Neural progenitor cell (in vitro differentiated cells): ENCODE measurements at regions not wholly inside any gene's neighbourhood (a gene's known extent, or its start where the extent isn't known, plus 50 kb on each side); places are given as distances from the start of the nearest gene placed in this dataset.

Experiments
- DNase-seq: peaks from one replicate; pipeline ENCODE4 v3.0.0-alpha.2; 2016; ENCODE audit warnings: low spot score
- H2AFZ ChIP-seq: fragments of 200-600 bp; sonication (generic); replicated peaks from 2 replicates; pipeline ENCODE4 v1.6.1; 2016; ENCODE audit warnings: antibody characterized with exemption
- H3F3A ChIP-seq: fragments of 200-600 bp; sonication (generic); 2 replicates; pipeline ENCODE4 v1.6.1; 2016; ENCODE audit warnings: antibody characterized with exemption, low read depth
- H3K27ac ChIP-seq: fragments of 200-600 bp; sonication (generic); 2 replicates; pipeline ENCODE4 v1.5.1; 2016; ENCODE audit warnings: mild to moderate bottlenecking
- H3K27me3 ChIP-seq: fragments of 200-600 bp; sonication (generic); 2 replicates; pipeline ENCODE4 v1.6.1; 2016; ENCODE audit warnings: mild to moderate bottlenecking, moderate library complexity
- H3K36me3 ChIP-seq: fragments of 200-600 bp; sonication (generic); 2 replicates; pipeline ENCODE4 v1.5.1; 2016
- H3K4me1 ChIP-seq: fragments of 200-600 bp; sonication (generic); 2 replicates; pipeline ENCODE4 v1.6.1; 2016; ENCODE audit warnings: mixed run types
- H3K4me2 ChIP-seq: fragments of 200-600 bp; sonication (generic); 2 replicates; pipeline ENCODE4 v1.6.1; 2016
- H3K4me3 ChIP-seq: fragments of 200-600 bp; sonication (generic); 2 replicates; pipeline ENCODE4 v1.5.1; 2016
- H3K79me2 ChIP-seq: fragments of 200-600 bp; sonication (generic); 2 replicates; pipeline ENCODE4 v1.6.1; 2016; ENCODE audit warnings: low read depth
- H3K9ac ChIP-seq: fragments of 200-600 bp; sonication (generic); 2 replicates; pipeline ENCODE4 v1.6.1; 2016
- H3K9me3 ChIP-seq: fragments of 200-600 bp; sonication (generic); 2 replicates; pipeline ENCODE4 v1.5.1; 2016; ENCODE audit warnings: low read depth
- H4K20me1 ChIP-seq: fragments of 200-600 bp; sonication (generic); 2 replicates; pipeline ENCODE4 v1.6.1; 2016; ENCODE audit warnings: low read depth
- H3K27ac Mint-ChIP-seq: 3 replicates; pipeline ENCODE4 v1.8.0; 2021; ENCODE audit warnings: mixed read lengths
- H3K27me3 Mint-ChIP-seq: 2 replicates; pipeline ENCODE4 v1.8.0; 2022; ENCODE audit warnings: low read depth, mild to moderate bottlenecking, inconsistent platforms, moderate library complexity, mixed read lengths; ENCODE audit not compliant: insufficient read depth
- H3K36me3 Mint-ChIP-seq: 3 replicates; pipeline ENCODE4 v1.8.0; 2021; ENCODE audit warnings: mixed read lengths
- H3K4me1 Mint-ChIP-seq: 3 replicates; pipeline ENCODE4 v1.8.0; 2021; ENCODE audit warnings: mixed read lengths
- H3K4me3 Mint-ChIP-seq: 3 replicates; pipeline ENCODE4 v1.8.0; 2021; ENCODE audit warnings: mild to moderate bottlenecking, moderate library complexity, mixed read lengths
- H3K9me3 Mint-ChIP-seq: 3 replicates; pipeline ENCODE4 v1.8.0; 2020; ENCODE audit warnings: mixed read lengths
- CTCF ChIP-seq: fragments of 200-600 bp; sonication (generic); IDR thresholded peaks from 2 replicates; pipeline ENCODE4 v1.5.1; 2017; ENCODE audit warnings: antibody characterized with exemption, mild to moderate bottlenecking
- EZH2 ChIP-seq: fragments of 200-600 bp; sonication (generic); IDR thresholded peaks from 2 replicates; pipeline ENCODE4 v1.6.1; 2017; ENCODE audit warnings: antibody characterized with exemption, mild to moderate bottlenecking, moderate library complexity
- EZH2phosphoT487 ChIP-seq: fragments of 200-600 bp; sonication (generic); IDR thresholded peaks from 2 replicates; pipeline ENCODE4 v1.6.1; 2017; ENCODE audit warnings: antibody characterized with exemption

- Histone ChIP-seq H3K9me3 (no peaks in the 10 kb centered on the region), H3K36me3 (no peaks in the 10 kb centered on the region), H3K79me2 (no peaks in the 10 kb centered on the region), H4K20me1 (no peaks in the 10 kb centered on the region), H3K9ac (no peak overlapping the region), H3K4me3 (no peak overlapping the region), H2AFZ (no peak overlapping the region), H3K27me3 (no peaks in the 10 kb centered on the region), H3K4me1 (peaks cover 8% of the 10 kb centered on the region), H3K27ac (no peak overlapping the region), H3F3A (no peaks in the 10 kb centered on the region), H3K4me2 (no peak overlapping the region)
- H3K4me3 Mint-ChIP-seq = no peak overlapping the region
- TF ChIP-seq CTCF (no peak), EZH2phosphoT487 (no peak), EZH2 (no peak)
- H3K27me3 Mint-ChIP-seq = no peaks in the 10 kb centered on the region
- DNase-seq = no peak
- no peak overlapping the region for H3K27ac Mint-ChIP-seq
- H3K9me3 Mint-ChIP-seq = no peaks in the 10 kb centered on the region
- no peaks in the 10 kb centered on the region for H3K4me1 Mint-ChIP-seq
- no peaks in the 10 kb centered on the region for H3K36me3 Mint-ChIP-seq
Measured at GRCh38 chr2:167769020-167769419, 478.4 kb downstream of the STK39 start.

GRCh38 chr2:167767830-167768229, 479.6 kb downstream of the STK39 start:
- Histone ChIP-seq H3K4me3 (no peak overlapping the region), H3K4me2 (no peak overlapping the region), H3K9me3 (no peaks in the 10 kb centered on the region), H3K79me2 (no peaks in the 10 kb centered on the region), H2AFZ (no peak overlapping the region), H3K27me3 (no peaks in the 10 kb centered on the region), H4K20me1 (no peaks in the 10 kb centered on the region), H3K4me1 (peaks cover 8% of the 10 kb centered on the region), H3K36me3 (no peaks in the 10 kb centered on the region), H3F3A (no peaks in the 10 kb centered on the region), H3K9ac (no peak overlapping the region), H3K27ac (no peak overlapping the region)
- H3K36me3 Mint-ChIP-seq = no peaks in the 10 kb centered on the region
- no peak for TF ChIP-seq EZH2
- TF ChIP-seq EZH2phosphoT487 = no peak
- no peak for TF ChIP-seq CTCF
- H3K27me3 Mint-ChIP-seq = no peaks in the 10 kb centered on the region
- no peak overlapping the region for H3K27ac Mint-ChIP-seq
- H3K4me3 Mint-ChIP-seq = no peak overlapping the region
- no peaks in the 10 kb centered on the region for H3K4me1 Mint-ChIP-seq
- H3K9me3 Mint-ChIP-seq = no peaks in the 10 kb centered on the region
- DNase-seq = peak; percentile 56

GRCh38 chr2:167764772-167765341, 482.5 kb downstream of the STK39 start:
- no peaks in the 10 kb centered on the region for H4K20me1 ChIP-seq

More at GRCh38 chr2:167764772-167765341, 482.5 kb downstream of the STK39 start:
- H3K36me3 Mint-ChIP-seq = no peaks in the 10 kb centered on the region
- no peak overlapping the region for H3K27ac Mint-ChIP-seq
- no peaks in the 10 kb centered on the region for H3K27me3 Mint-ChIP-seq
- Histone ChIP-seq H3K27ac (no peak overlapping the region), H3K4me1 (peaks cover 8% of the 10 kb centered on the region), H3K79me2 (no peaks in the 10 kb centered on the region), H2AFZ (no peak overlapping the region), H3K9ac (no peak overlapping the region), H3K4me3 (no peak overlapping the region), H3F3A (no peaks in the 10 kb centered on the region), H3K27me3 (no peaks in the 10 kb centered on the region), H3K4me2 (no peak overlapping the region), H3K36me3 (no peaks in the 10 kb centered on the region), H3K9me3 (no peaks in the 10 kb centered on the region)
- TF ChIP-seq CTCF (no peak), EZH2 (no peak), EZH2phosphoT487 (no peak)
- H3K4me1 Mint-ChIP-seq = peaks cover 2% of the 10 kb centered on the region
- H3K9me3 Mint-ChIP-seq = no peaks in the 10 kb centered on the region
- H3K4me3 Mint-ChIP-seq = no peak overlapping the region
- no peak for DNase-seq
